Body of pancreas (tissue), 4 donors: ENCODE measurements at regions not wholly inside any gene's neighbourhood (a gene's known extent, or its start where the extent isn't known, plus 50 kb on each side); places are given as distances from the start of the nearest gene placed in this dataset.

Experiments
- POLR2A ChIP-seq, 3 donors: fragments of 450-650 bp; IDR thresholded peaks; one replicate each; pipeline ENCODE4 v1.6.1; 2016; ENCODE audit warnings: antibody characterized with exemption in 3 of 3, mild to moderate bottlenecking in 2 of 3
- TF ChIP-seq, protein P1 (sequence below), 7 experiments: fragments of 450-650 bp in 4 of 7; fragments of 200-600 bp in 3 of 7; sonication (generic) in 3 of 7; IDR thresholded peaks; one replicate each; pipeline ENCODE4 v1.5.1; 2016 to 2019; ENCODE audit warnings: antibody characterized with exemption in 7 of 7

DNA sequence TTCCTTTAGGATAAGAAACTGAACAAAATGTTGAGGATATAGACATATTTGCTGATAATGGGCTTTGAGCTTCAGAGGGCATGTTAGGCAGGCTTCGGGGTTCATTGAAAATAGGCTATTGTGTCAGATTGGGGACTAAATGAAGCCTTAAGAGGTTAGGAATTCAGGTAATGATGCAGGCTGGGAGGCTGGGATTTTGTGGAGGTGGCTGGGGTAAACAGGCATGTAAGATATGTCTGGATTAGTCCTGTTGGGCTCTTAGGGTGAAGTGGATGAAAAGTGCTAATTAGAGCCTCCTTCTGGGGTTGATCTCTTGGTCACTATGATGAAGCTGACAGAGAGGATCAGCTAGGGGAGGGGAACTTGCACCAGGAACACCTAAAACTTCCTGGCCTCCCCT, 80.2 kb upstream of the ESX1 start:
- TF ChIP-seq POLR2A (IDR thresholded peaks at IDR 0.05): no peak
- TF ChIP-seq, protein P1, sequence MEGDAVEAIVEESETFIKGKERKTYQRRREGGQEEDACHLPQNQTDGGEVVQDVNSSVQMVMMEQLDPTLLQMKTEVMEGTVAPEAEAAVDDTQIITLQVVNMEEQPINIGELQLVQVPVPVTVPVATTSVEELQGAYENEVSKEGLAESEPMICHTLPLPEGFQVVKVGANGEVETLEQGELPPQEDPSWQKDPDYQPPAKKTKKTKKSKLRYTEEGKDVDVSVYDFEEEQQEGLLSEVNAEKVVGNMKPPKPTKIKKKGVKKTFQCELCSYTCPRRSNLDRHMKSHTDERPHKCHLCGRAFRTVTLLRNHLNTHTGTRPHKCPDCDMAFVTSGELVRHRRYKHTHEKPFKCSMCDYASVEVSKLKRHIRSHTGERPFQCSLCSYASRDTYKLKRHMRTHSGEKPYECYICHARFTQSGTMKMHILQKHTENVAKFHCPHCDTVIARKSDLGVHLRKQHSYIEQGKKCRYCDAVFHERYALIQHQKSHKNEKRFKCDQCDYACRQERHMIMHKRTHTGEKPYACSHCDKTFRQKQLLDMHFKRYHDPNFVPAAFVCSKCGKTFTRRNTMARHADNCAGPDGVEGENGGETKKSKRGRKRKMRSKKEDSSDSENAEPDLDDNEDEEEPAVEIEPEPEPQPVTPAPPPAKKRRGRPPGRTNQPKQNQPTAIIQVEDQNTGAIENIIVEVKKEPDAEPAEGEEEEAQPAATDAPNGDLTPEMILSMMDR (IDR thresholded peaks at IDR 0.05): no peak
